Heart left ventricle (tissue), 13 donors: ENCODE measurements at regions not wholly inside any gene's neighbourhood (a gene's known extent, or its start where the extent isn't known, plus 50 kb on each side); places are given as distances from the start of the nearest gene placed in this dataset.

Source experiments
- CTCF ChIP-seq, 12 donors: fragments of 200-600 bp; sonication (generic) in 4 of 12; IDR thresholded peaks; one replicate each; pipeline versions ENCODE4 v1.5.0 to v1.8.0; 2018 to 2022; ENCODE audit warnings: antibody characterized with exemption in 12 of 12, mild to moderate bottlenecking in 5 of 12
- POLR2A ChIP-seq, 2 donors: fragments of 450-650 bp; IDR thresholded peaks; one replicate each; pipeline ENCODE4 v1.6.1; 2017; ENCODE audit warnings: antibody characterized with exemption in 2 of 2, mild to moderate bottlenecking in 2 of 2, moderate library complexity in 2 of 2
- donor health status: ischemic (EF 13 %, LVEDD 7.1; RV severe dilation, severe dysfunction).
- donor health status: DM: no; HTN: yes; CAD: no.
- donor health status: DM: no; HTN: no; CAD: no.
- donor health status: ischemic (EF 25% LVEDD 6.9; RV normal size, moderate dysfunction).
- donor health status: ischemic (EF 25% LVEDD 5.7; RV mildly dilated, moderate dysfunction).
- donor health status: ischemic (EF 35%, LVEDD 5.7; RV mildly dilated, moderate dysfunction).
- donor health status: nonischemic (EF 11% LVEDD 7.7; RV severe dilation, severe dysfunction).
- donor health status: DM: yes; HTN: yes; CAD: no.
- donor health status: PGD.
- donor health status: ischemic (EF 29% LVEDD 5.4; RV normal size, mild dysfunction).
- donor health status: nonischemic (EF 23%, LVEDD 6.1; RV moderate dilation, normal function).

GRCh38 chr10:84607523-84607922, 279.1 kb downstream of the CCSER2 start:
- TF ChIP-seq CTCF (IDR thresholded peaks at IDR 0.05) (no peak), POLR2A (IDR thresholded peaks at IDR 0.05) (no peak)
